HG03095 (cell line): ENCODE measurements at regions not wholly inside any gene's neighbourhood (a gene's known extent, or its start where the extent isn't known, plus 50 kb on each side); places are given as distances from the start of the nearest gene placed in this dataset.
"Not testable (repeated sequence)": the region's sequence is repeated elsewhere in the genome, so short reads cannot be mapped to it uniquely, and the experiment has no call there.

Source experiments
- ATAC-seq: cut with Tn5 transposase; IDR thresholded peaks from one replicate; pipeline ENCODE4 v1.9.1; 2021; ENCODE audit warnings: moderate library complexity; ENCODE audit not compliant: unreplicated experiment

DNA sequence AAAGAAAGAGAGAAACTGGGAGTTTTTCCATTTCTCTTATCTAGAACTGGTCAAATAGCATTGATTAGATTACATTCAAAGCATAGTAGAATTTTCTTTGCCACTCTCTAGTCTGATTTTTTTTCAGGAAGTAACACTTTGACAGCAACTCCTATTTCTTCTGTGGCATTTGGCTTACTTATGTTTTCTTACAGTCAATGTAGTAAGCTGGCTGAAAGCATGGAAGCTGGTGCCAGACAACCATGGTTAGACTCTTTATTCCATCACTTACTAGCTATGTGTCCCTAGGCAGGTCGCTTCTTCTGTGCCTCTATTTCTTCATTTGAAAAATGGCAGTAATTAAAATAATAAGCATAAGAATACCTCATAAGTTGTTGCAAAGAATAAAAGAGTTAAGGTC lies 54.2 kb upstream of the OPRM1 start:
- ATAC-seq: no peak

DNA sequence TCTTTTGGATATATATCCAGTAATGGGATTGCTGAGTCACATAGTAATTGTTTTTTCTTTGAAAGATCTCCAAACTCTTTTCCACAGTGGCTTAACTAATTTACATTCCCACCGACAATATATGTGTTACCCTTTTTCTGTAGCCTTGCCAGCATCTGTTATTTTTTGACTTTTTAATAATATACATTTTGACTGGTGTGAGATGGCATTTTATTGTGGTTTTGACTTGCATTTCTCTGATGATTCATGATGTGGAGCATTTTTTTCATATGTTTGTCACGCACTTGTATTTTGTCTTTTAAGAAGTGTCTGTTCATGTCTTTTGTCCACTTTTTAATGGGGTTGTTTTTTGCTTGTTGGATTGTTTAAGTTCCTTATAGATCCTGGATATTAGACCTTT lies 58.9 kb upstream of the OPRM1 start:
- no peak for ATAC-seq

GRCh38 chr6:153978911-153979548 lies 60.0 kb upstream of the OPRM1 start:
- ATAC-seq: not testable (repeated sequence)

DNA sequence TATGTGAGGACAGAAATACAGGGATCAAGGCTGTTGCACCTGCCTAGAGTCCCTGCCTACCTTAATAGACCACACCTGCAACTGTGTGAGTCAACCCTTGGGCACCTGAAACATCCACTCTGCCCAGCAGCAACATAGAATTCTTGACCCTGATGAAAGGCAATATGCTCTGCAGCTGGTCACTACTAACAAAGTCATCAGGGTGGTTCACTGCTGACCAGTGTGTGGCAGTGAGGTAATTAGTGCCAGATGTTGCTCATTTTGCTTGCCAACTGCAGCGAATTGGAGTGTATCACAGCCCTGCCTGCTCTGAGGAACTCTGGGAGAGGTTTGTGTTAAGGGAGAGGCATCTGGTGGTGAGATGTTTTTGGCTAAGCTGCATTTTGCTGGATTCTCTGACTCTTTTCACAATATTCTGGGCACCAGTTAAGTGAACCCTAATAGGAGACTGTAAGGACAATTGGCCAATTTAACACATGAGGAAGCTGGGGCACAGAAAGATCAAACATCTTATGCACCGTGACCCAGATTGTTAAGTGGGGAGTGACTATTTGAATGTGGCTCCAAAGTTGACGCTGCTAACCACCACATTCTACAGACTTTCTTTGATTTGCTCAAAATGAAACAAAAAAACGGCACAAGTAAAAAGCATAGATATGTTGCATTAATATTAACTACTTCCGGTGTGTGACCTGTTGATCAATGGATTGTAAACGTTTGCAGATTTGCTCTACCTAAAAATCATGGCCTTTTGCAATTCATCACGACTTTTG lies 61.9 kb upstream of the OPRM1 start:
- no peak for ATAC-seq

DNA sequence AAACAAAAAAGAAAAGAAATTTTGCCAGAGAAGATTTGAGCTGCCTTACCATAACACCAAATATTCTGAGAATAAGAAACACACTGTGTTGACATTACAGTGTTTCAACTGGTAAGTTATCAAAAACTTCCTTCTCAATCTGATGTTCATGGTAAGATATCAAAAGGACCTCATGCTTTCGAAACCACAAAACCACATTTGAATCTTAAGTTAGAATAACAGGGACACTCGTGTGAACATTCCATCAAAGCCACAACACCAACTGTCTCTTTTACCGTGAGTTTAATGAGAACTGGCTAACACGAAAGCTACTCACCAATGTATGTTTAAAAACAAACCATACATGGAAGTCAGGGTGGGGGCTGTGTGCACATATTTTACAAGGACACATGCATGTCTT lies 73.0 kb upstream of the OPRM1 start:
- ATAC-seq: no peak

- ATAC-seq: no peak
Measured at GRCh38 chr6:153963352-153963751, 75.7 kb upstream of the OPRM1 start.

- no peak for ATAC-seq
Measured at GRCh38 chr6:153962555-153962954, 76.5 kb upstream of the OPRM1 start.

- no peak for ATAC-seq
Measured at GRCh38 chr6:153960741-153961140, 78.3 kb upstream of the OPRM1 start.

GRCh38 chr6:153960281-153960680 lies 78.8 kb upstream of the OPRM1 start:
- ATAC-seq: no peak

GRCh38 chr6:153959276-153959675 lies 79.8 kb upstream of the OPRM1 start:
- ATAC-seq: no peak

GRCh38 chr6:153958860-153959259 lies 80.2 kb upstream of the OPRM1 start:
- ATAC-seq: no peak

- peak; percentile 90 for ATAC-seq
Measured at GRCh38 chr6:153957394-153957793, 81.6 kb upstream of the OPRM1 start.

DNA sequence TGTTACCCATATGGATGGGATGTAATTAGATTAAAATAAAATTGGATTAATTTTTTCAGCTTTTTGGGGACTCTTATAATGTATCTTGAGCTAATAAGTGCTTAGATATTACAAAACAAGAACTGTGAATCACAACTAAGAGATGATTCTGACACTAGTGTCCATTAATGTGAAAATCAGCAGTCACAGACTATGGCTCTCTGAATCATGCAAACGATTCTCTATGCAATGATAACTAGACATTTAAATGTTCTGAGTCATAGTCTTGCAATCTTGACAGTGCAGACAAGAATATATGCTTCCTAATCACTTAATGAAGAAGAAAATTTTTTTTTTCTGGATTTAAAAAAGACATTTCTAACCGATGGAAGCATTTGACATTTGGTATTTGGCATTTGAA lies 82.2 kb upstream of the OPRM1 start:
- no peak for ATAC-seq

GRCh38 chr6:153949616-153950015 lies 89.4 kb upstream of the OPRM1 start:
- ATAC-seq: no peak

DNA sequence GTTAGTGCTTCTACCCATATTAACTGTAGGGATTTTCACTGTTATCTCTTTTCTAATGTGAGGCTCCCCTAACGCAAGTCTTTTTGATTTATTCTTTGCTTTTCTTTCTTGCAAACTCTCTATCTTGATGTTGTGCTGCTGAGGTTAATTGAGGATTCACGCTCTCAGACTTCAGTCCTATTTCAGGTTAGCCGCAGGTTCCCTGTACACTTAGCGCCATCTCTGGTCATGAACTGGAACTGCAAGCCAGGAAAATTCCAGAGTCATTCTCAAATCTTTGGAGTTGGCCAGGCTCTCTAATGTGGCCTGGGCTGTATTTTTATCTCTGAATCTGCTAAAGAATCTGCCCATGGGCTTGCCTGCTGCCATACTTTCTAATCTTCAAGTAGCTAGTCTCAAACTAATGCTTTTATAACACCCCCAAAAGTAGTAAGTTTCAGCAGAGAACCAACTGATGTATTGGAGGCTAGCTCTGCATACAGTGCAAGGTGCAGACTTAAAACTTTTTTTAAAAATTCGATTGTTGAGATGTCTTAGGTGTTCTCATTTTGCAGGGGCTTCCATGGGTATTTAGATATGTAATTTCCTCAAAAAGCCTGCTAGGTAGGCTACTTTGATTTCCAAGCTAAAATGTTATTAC lies 91.1 kb upstream of the OPRM1 start:
- no peak for ATAC-seq

DNA sequence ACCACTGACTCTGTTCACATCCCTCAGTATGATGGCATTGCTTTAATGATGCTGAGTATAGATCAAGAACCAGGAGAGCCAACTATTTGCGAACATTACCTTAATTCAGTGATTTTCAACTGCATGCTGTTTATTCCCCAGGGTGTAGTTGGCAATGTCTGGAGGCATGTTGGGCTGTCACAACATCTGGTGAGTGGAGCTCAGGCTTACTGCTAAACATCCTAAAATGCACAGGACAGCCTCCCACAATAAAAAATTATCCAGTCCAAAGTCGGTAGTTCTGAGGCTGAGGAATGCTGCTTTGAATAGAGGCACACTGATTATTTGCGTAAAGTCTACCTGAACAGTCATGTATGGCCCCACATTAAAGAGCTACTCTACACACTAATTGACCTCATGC lies 94.8 kb upstream of the OPRM1 start:
- ATAC-seq: no peak

DNA sequence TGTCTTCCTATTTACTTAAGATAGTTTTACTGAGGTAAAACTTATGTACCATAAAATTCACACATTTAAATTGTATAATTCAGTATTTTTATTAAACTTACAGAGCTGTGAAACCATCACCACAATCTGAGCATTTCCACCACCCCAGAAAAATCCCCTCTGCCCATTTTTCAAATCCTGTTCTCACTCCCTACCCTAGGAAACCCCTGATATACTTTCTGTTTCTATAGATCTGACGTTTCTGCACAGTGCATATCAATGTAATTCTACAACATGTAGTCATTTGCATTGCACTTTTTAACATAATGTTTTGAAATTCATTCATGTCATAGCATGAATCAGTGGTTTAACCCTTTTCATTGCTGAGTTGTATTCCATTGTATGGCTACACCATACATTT lies 96.7 kb upstream of the OPRM1 start:
- ATAC-seq: no peak

DNA sequence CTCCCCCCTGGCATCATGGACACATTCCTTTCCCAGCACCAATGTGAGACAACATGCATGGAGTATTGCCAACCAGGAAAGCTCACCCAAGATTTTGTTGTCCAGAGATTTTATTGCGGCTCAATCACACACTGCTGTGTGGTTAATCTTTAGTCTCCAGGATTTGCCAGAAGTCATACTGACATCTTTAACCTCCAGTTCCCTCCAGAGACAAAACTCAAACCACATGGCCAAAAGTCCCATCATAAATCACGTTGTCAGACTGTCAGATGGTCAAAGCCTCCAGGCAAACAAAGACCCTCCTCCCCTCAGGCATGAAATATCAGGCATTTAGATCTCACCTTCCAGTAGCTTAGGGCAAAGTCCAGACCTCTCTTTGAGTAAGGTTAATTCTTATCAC lies 97.3 kb upstream of the OPRM1 start:
- no peak for ATAC-seq

- no peak for ATAC-seq
Measured at GRCh38 chr6:153938876-153939275, 100.2 kb upstream of the OPRM1 start.

DNA sequence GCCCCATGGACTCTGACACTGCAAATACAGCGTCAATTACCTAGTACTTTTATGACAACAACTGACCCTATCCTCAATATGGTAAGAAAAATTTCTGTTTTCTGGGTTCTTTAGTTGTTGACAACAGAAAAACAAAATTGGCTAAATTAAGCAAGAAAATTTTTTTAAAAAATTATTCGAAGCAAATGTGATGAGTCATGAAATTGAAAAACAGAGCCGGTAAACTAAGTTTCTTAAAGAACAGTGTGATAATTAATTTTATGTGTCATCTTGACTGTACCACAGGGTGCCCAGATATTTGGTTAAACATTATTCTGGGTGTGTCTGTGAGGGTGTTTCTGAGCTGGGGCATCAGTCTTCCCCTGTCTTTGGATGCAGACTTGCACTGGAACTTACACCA lies 107.6 kb upstream of the OPRM1 start:
- no peak for ATAC-seq

DNA sequence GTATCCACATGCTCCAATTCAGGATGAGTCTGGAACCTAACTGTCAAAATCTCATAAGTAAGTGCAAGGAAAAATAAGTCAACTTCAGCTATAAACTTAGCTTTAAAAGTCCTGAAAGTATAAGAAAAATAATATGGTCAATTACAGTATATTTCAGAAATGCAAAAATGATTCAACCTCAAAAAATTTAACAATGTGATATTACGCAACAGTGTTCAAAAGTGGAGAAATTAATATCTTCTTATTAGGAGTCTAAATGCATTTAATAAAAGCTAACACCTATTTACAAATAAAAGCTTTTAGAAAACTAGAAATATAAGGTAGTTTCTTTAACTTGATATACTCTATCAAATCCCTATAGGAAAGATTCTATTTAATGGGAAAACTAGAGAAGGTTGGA lies 111.2 kb upstream of the OPRM1 start:
- no peak for ATAC-seq

DNA sequence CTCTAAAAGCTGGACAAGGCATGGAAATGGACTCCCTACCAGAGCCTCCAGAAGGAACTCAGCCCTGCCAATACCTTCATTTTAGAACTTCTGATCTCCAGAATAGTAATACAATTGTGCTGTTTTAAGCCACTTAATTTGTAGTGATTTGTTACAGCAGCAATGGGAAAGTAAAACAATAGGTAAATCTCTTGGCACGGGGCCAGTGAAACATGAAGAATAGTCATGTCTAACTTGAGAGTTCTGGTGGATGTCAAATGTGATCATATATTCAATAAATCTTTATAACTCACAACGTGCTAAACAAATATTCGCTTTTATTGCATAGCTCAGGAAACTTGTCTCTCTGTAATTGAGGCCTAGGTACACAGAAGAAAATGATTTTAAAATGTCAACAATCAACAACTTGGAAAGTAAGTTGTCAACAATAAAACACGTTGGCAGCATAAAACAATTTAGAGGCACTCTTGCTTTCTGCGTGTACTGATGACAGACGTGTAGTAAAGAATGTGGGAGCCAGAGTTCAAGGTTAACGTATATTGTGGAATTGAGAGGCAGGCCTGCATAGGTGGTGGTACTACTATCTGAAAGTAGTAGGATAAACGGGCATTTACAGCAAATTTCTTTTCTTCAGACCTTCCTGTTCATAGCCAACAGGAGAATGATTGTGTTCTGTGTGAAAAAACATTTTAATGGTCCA lies 140.5 kb upstream of the OPRM1 start:
- no peak for ATAC-seq
